GM12878 (cell line): ENCODE measurements at regions not wholly inside any gene's neighbourhood (a gene's known extent, or its start where the extent isn't known, plus 50 kb on each side); places are given as distances from the start of the nearest gene placed in this dataset.
"Not testable (repeated sequence)": the region's sequence is repeated elsewhere in the genome, so short reads cannot be mapped to it uniquely, and the experiment has no call there.

Source experiments
- BRCA1 ChIP-seq: IDR thresholded peaks from 2 replicates; pipeline ENCODE4 v1.6.1; 2011; ENCODE audit warnings: low read depth, low read length, improper control_type of control experiment
- CBX5 ChIP-seq: sonication (generic); IDR thresholded peaks from 2 replicates; pipeline ENCODE4 v1.6.1; 2016; ENCODE audit warnings: low read depth, moderate library complexity, mild to moderate bottlenecking, inconsistent platforms
- CTCF ChIP-seq, 3 experiments: IDR thresholded peaks in 2 of 3; conservative IDR thresholded peaks in 1 of 3; 2 replicates each; pipeline ENCODE4 v1.5.1; 2011; ENCODE audit warnings: low read depth in 3 of 3, low read length in 3 of 3, mild to moderate bottlenecking in 3 of 3, control low read depth in 2 of 3, moderate library complexity in 2 of 3, inconsistent platforms in 1 of 3, mixed read lengths in 1 of 3; ENCODE audit not compliant: control insufficient read depth in 2 of 3, insufficient read depth in 1 of 3; ENCODE audit errors: extremely low read depth in 1 of 3
- EED ChIP-seq: sonication (generic); IDR thresholded peaks from 2 replicates; pipeline ENCODE4 v1.6.1; 2016; ENCODE audit warnings: antibody characterized with exemption, low read depth
- EP300 ChIP-seq, 2 experiments: fragments of 150-350 bp in 1 of 2; IDR thresholded peaks; 2 replicates each; pipeline ENCODE4 v1.6.1; 2011 to 2012; ENCODE audit warnings: low read depth in 2 of 2, low read length in 2 of 2, borderline replicate concordance in 1 of 2, improper control_type of control experiment in 1 of 2, inconsistent platforms in 1 of 2; ENCODE audit not compliant: control insufficient read depth in 1 of 2
- ETV6 ChIP-seq, 2 experiments: fragments of 450-650 bp in 1 of 2; IDR thresholded peaks in 1 of 2; conservative IDR thresholded peaks in 1 of 2; 2 replicates each; pipeline ENCODE4 v1.6.1; 2014; ENCODE audit warnings: antibody characterized with exemption in 1 of 2, borderline replicate concordance in 1 of 2, low read depth in 1 of 2, mild to moderate bottlenecking in 1 of 2, moderate library complexity in 1 of 2
- EZH2 ChIP-seq: IDR thresholded peaks from 2 replicates; pipeline ENCODE4 v1.6.1; 2012; ENCODE audit warnings: low read depth, mild to moderate bottlenecking, control low read depth, inconsistent platforms, low read length, borderline replicate concordance; ENCODE audit not compliant: control insufficient read depth
- HCFC1 ChIP-seq: fragments of 150-350 bp; IDR thresholded peaks from 2 replicates; pipeline ENCODE4 v1.6.1; 2014; ENCODE audit warnings: low read length
- MXI1 ChIP-seq: fragments of 150-350 bp; IDR thresholded peaks from 2 replicates; pipeline ENCODE4 v1.6.1; 2011; ENCODE audit warnings: low read depth, mild to moderate bottlenecking, inconsistent platforms, low read length, improper control_type of control experiment
- NFIC ChIP-seq: IDR thresholded peaks from 2 replicates; pipeline ENCODE4 v1.6.1; 2012; ENCODE audit warnings: low read depth, mild to moderate bottlenecking, inconsistent platforms, low read length, moderate library complexity
- RAD21 ChIP-seq: IDR thresholded peaks from 2 replicates; pipeline ENCODE4 v1.6.1; 2011; ENCODE audit warnings: mild to moderate bottlenecking, low read depth, low read length, moderate library complexity; ENCODE audit not compliant: insufficient read depth
- SMC3 ChIP-seq: IDR thresholded peaks from 2 replicates; pipeline ENCODE4 v1.6.1; 2011; ENCODE audit warnings: low read length, improper control_type of control experiment, borderline replicate concordance
- WRNIP1 ChIP-seq: IDR thresholded peaks from 2 replicates; pipeline ENCODE4 v1.6.1; 2011; ENCODE audit warnings: low read depth, low read length, improper control_type of control experiment, borderline replicate concordance

- not testable (repeated sequence) for TF ChIP-seq CBX5; HCFC1; CTCF (IDR thresholded peaks at IDR 0.05 in 2 of 3, conservative IDR thresholded peaks at IDR 0.05 in 1 of 3; ENCODE audit: control insufficient read depth in 2 of 3, extremely low read depth in 1 of 3, insufficient read depth in 1 of 3, low read depth in 3 of 3, low read length in 3 of 3); EED; ETV6 (conservative IDR thresholded peaks at IDR 0.05 in 1 of 2, IDR thresholded peaks at IDR 0.05 in 1 of 2; ENCODE audit: borderline replicate concordance in 1 of 2, low read depth in 1 of 2); WRNIP1; BRCA1; MXI1; RAD21; EP300 (IDR thresholded peaks at IDR 0.05; ENCODE audit: borderline replicate concordance in 1 of 2, control insufficient read depth in 1 of 2, low read depth in 2 of 2, low read length in 2 of 2); NFIC; EZH2; SMC3
These were observed 779.1 kb downstream of the PCDH11X start for GRCh38 chrX:92558323-92558722.
